Keratinocyte (primary cell): ENCODE measurements at regions not wholly inside any gene's neighbourhood (a gene's known extent, or its start where the extent isn't known, plus 50 kb on each side); places are given as distances from the start of the nearest gene placed in this dataset.

Source experiments
- DNase-seq: peaks from one replicate; pipeline ENCODE4 v3.0.0-alpha.2; 2011; ENCODE audit warnings: low read depth, missing footprints, low spot score
- FAIRE-seq: peaks from 2 replicates; lab custom pipeline; 2011; peaks lifted over from hg19 to GRCh38; lab: Jason Lieb, UNC
- H2AFZ ChIP-seq: 2 replicates; pipeline ENCODE4 v1.6.0; 2012; ENCODE audit warnings: low read length, control low read depth, inconsistent platforms; ENCODE audit not compliant: control insufficient read depth
- H3K27ac ChIP-seq: 2 replicates; pipeline ENCODE4 v1.5.1; 2011; ENCODE audit warnings: low read length; ENCODE audit not compliant: control insufficient read depth, insufficient read depth
- H3K27me3 ChIP-seq: 3 replicates; pipeline ENCODE4 v1.6.0; 2011; ENCODE audit warnings: low read length; ENCODE audit not compliant: control insufficient read depth, insufficient read depth; ENCODE audit errors: extremely low read depth
- H3K36me3 ChIP-seq, 2 experiments: 2 replicates in 1 of 2; 3 replicates in 1 of 2; pipeline ENCODE4 v1.5.1; 2011; ENCODE audit warnings: low read length in 2 of 2, mild to moderate bottlenecking in 1 of 2; ENCODE audit not compliant: control insufficient read depth in 2 of 2, insufficient read depth in 2 of 2; ENCODE audit errors: extremely low read depth in 1 of 2
- H3K4me1 ChIP-seq: 3 replicates; pipeline ENCODE4 v1.5.1; 2011; ENCODE audit warnings: low read length; ENCODE audit not compliant: control insufficient read depth, insufficient read depth; ENCODE audit errors: extremely low read depth
- H3K4me2 ChIP-seq: 3 replicates; pipeline ENCODE4 v1.6.0; 2011; ENCODE audit warnings: low read depth, low read length; ENCODE audit not compliant: control insufficient read depth, insufficient read depth; ENCODE audit errors: extremely low read depth
- H3K4me3 ChIP-seq, 3 experiments: fragments of 200-600 bp in 1 of 3; sonication (generic) in 1 of 3; 2 replicates in 2 of 3; 3 replicates in 1 of 3; pipeline ENCODE4 v1.5.1; 2011 to 2016; ENCODE audit warnings: low read length in 3 of 3, mild to moderate bottlenecking in 3 of 3, control low read depth in 2 of 3, inconsistent platforms in 1 of 3, low read depth in 1 of 3, mixed read lengths in 1 of 3, mixed run types in 1 of 3, moderate library complexity in 1 of 3; ENCODE audit not compliant: control insufficient read depth in 2 of 3, insufficient read depth in 2 of 3; ENCODE audit errors: extremely low read depth in 1 of 3
- H3K79me2 ChIP-seq: 2 replicates; pipeline ENCODE4 v1.6.0; 2012; ENCODE audit warnings: low read length; ENCODE audit not compliant: control insufficient read depth, insufficient read depth
- H3K9ac ChIP-seq: 3 replicates; pipeline ENCODE4 v1.6.0; 2011; ENCODE audit warnings: low read length; ENCODE audit not compliant: control insufficient read depth, insufficient read depth; ENCODE audit errors: extremely low read depth
- H3K9me1 ChIP-seq: 3 replicates; pipeline ENCODE4 v1.6.0; 2011; ENCODE audit warnings: low read length; ENCODE audit not compliant: control insufficient read depth, insufficient read depth; ENCODE audit errors: extremely low read depth
- H3K9me3 ChIP-seq: 2 replicates; pipeline ENCODE4 v1.5.1; 2012; ENCODE audit warnings: low read depth, low read length; ENCODE audit not compliant: control insufficient read depth
- H4K20me1 ChIP-seq: 3 replicates; pipeline ENCODE4 v1.6.0; 2011; ENCODE audit warnings: low read length; ENCODE audit not compliant: control insufficient read depth, insufficient read depth; ENCODE audit errors: extremely low read depth
- EZH2 ChIP-seq: IDR thresholded peaks from one replicate; pipeline ENCODE4 v1.6.1; 2012; ENCODE audit warnings: inconsistent platforms, mild to moderate bottlenecking, low read length, moderate library complexity
- dilution Hi-C: fragments of 300-500 bp; cut with MboI; formaldehyde crosslinking; loops from one replicate; pipeline ENCODE4 v1.7.0; 2020; ENCODE audit warnings: low sequenced_read_pairs; ENCODE audit not compliant: extremely low pct_ligation_motif_present
- TF ChIP-seq, protein P1 (sequence below), 3 experiments: IDR thresholded peaks in 1 of 3; conservative IDR thresholded peaks in 1 of 3; optimal IDR thresholded peaks in 1 of 3; 2 replicates in 2 of 3; 3 replicates in 1 of 3; pipeline versions ENCODE3 to v1.5.1; 2011; ENCODE audit warnings: low read length in 3 of 3, mild to moderate bottlenecking in 3 of 3, moderate library complexity in 2 of 3, control low read depth in 1 of 3, inconsistent platforms in 1 of 3; ENCODE audit not compliant: insufficient read depth in 2 of 3; ENCODE audit errors: extremely low read depth in 1 of 3

DNA sequence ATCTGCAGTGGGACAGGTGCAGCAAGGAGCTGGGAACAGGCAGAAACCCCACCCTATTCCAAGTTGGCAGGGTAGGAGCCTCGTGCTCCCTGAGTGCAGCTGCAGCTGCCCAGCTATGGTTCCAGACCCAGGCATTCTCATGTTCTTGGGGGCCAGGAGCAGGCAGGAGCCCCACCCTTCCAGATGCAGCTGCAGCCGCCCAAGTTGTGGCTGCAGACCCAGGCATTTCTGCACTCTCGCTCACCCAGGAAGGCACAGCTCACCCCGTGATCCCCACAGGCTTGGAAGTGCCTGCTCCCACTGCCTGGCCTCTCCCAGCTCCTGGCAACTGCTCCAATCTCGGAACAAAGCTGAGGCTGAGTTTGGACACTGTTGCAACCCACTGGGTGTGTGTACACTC is 275.8 kb upstream of the ADRA1B start:
- H3K4me2 ChIP-seq = no peak overlapping the region
- no peak overlapping the region for H3K4me3 ChIP-seq
- no peaks in the 10 kb centered on the region for H3K79me2 ChIP-seq
- FAIRE-seq (no peak), DNase-seq (no peak)
- H4K20me1 ChIP-seq = no peaks in the 10 kb centered on the region
- no peak for TF ChIP-seq EZH2
- TF ChIP-seq, protein P1, sequence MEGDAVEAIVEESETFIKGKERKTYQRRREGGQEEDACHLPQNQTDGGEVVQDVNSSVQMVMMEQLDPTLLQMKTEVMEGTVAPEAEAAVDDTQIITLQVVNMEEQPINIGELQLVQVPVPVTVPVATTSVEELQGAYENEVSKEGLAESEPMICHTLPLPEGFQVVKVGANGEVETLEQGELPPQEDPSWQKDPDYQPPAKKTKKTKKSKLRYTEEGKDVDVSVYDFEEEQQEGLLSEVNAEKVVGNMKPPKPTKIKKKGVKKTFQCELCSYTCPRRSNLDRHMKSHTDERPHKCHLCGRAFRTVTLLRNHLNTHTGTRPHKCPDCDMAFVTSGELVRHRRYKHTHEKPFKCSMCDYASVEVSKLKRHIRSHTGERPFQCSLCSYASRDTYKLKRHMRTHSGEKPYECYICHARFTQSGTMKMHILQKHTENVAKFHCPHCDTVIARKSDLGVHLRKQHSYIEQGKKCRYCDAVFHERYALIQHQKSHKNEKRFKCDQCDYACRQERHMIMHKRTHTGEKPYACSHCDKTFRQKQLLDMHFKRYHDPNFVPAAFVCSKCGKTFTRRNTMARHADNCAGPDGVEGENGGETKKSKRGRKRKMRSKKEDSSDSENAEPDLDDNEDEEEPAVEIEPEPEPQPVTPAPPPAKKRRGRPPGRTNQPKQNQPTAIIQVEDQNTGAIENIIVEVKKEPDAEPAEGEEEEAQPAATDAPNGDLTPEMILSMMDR (optimal IDR thresholded peaks at IDR 0.05 in 1 of 3, IDR thresholded peaks at IDR 0.05 in 1 of 3, conservative IDR thresholded peaks at IDR 0.05 in 1 of 3; ENCODE audit: extremely low read depth in 1 of 3, insufficient read depth in 2 of 3, low read length in 3 of 3) = no peak
- no peak overlapping the region for H3K27ac ChIP-seq
- no peak overlapping the region for H3K9ac ChIP-seq
- no peaks in the 10 kb centered on the region for H3K36me3 ChIP-seq
- H3K9me3 ChIP-seq = no peaks in the 10 kb centered on the region
- H2AFZ ChIP-seq = no peak overlapping the region
- H3K4me1 ChIP-seq = no peaks in the 10 kb centered on the region
- no peaks in the 10 kb centered on the region for H3K27me3 ChIP-seq
- no peaks in the 10 kb centered on the region for H3K9me1 ChIP-seq
- dilution Hi-C loops = no loop called here

DNA sequence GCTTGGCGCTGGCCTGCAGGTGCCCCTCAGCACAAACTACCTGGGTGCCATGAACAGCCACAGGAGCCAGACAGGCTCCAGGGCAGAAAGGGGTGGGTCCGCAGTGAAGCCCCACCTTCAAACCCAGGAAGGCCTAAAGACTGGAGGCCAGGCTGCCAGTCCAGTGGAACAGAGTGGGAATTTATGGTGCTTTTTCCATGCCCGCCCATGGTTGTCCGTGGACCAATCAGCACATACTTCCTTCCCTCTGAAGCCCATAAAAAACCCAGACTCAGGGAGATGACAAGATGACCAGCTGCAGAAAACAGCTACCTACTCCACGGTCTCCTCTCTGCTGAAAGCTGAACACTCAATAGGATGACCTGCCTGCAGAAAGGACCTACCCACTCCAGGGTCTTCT is 275.4 kb upstream of the ADRA1B start:
- no peaks in the 10 kb centered on the region for H3K4me1 ChIP-seq
- no peaks in the 10 kb centered on the region for H3K36me3 ChIP-seq
- H4K20me1 ChIP-seq = no peaks in the 10 kb centered on the region
- H3K4me2 ChIP-seq = no peak overlapping the region
- no peaks in the 10 kb centered on the region for H3K79me2 ChIP-seq
- H3K27me3 ChIP-seq = no peaks in the 10 kb centered on the region
- DNase-seq (no peak), FAIRE-seq (no peak)
- no peaks in the 10 kb centered on the region for H3K9me1 ChIP-seq
- TF ChIP-seq EZH2 = no peak
- TF ChIP-seq, protein P1 (optimal IDR thresholded peaks at IDR 0.05 in 1 of 3, IDR thresholded peaks at IDR 0.05 in 1 of 3, conservative IDR thresholded peaks at IDR 0.05 in 1 of 3; ENCODE audit: extremely low read depth in 1 of 3, insufficient read depth in 2 of 3, low read length in 3 of 3) = no peak
- no peaks in the 10 kb centered on the region for H3K9me3 ChIP-seq
- H3K4me3 ChIP-seq = no peak overlapping the region
- H3K27ac ChIP-seq = no peak overlapping the region
- H3K9ac ChIP-seq = no peak overlapping the region
- dilution Hi-C loops = no loop called here
- no peak overlapping the region for H2AFZ ChIP-seq
